ENCODE measurements at regions not wholly inside any gene's neighbourhood (a gene's known extent, or its start where the extent isn't known, plus 50 kb on each side); places are given as distances from the start of the nearest gene placed in this dataset.
"Not testable (repeated sequence)": the region's sequence is repeated elsewhere in the genome, so short reads cannot be mapped to it uniquely, and the experiment has no call there.

DNA sequence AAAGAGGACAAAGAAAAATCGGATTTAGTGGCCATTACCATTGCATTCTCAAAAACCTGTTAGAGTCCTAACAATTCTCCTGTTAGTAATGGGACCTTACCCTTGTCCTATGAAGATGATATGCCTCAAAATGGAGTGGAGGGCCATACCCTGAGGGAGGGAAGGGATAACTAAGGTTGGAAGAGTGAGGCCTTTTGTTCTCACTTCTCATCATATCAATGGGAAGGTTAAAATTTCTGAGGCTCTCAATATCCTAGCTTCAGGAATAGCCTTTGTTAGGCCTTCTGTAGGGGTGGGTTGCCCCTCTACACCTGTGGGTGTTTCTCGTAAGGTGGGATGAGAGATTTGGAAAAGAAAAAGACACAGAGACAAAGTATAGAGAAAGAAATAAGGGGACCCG, 109.4 kb upstream of the SGIP1 start:
- TF ChIP-seq, protein P1, sequence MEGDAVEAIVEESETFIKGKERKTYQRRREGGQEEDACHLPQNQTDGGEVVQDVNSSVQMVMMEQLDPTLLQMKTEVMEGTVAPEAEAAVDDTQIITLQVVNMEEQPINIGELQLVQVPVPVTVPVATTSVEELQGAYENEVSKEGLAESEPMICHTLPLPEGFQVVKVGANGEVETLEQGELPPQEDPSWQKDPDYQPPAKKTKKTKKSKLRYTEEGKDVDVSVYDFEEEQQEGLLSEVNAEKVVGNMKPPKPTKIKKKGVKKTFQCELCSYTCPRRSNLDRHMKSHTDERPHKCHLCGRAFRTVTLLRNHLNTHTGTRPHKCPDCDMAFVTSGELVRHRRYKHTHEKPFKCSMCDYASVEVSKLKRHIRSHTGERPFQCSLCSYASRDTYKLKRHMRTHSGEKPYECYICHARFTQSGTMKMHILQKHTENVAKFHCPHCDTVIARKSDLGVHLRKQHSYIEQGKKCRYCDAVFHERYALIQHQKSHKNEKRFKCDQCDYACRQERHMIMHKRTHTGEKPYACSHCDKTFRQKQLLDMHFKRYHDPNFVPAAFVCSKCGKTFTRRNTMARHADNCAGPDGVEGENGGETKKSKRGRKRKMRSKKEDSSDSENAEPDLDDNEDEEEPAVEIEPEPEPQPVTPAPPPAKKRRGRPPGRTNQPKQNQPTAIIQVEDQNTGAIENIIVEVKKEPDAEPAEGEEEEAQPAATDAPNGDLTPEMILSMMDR (IDR thresholded peaks at IDR 0.05): not testable (repeated sequence)
- TF ChIP-seq EP300, POLR2AphosphoS5, POLR2A (IDR thresholded peaks at IDR 0.05): not testable (repeated sequence)
